NCI-H226 (cell line): ENCODE measurements at regions not wholly inside any gene's neighbourhood (a gene's known extent, or its start where the extent isn't known, plus 50 kb on each side); places are given as distances from the start of the nearest gene placed in this dataset.
"Not testable (repeated sequence)": the region's sequence is repeated elsewhere in the genome, so short reads cannot be mapped to it uniquely, and the experiment has no call there.

ENCODE experiments used
- DNase-seq: peaks from one replicate; pipeline ENCODE4 v3.0.0-alpha.2; 2015

- no peak for DNase-seq
Measured at GRCh38 chr7:146057958-146058357, 58.6 kb upstream of the CNTNAP2 start.

- no peak for DNase-seq
Measured at GRCh38 chr7:146054909-146055308, 61.7 kb upstream of the CNTNAP2 start.

GRCh38 chr7:146053492-146053891 lies 63.1 kb upstream of the CNTNAP2 start:
- no peak for DNase-seq

GRCh38 chr7:146043310-146043709 lies 73.3 kb upstream of the CNTNAP2 start:
- DNase-seq: not testable (repeated sequence)

GRCh38 chr7:146028251-146028750 lies 88.3 kb upstream of the CNTNAP2 start:
- DNase-seq: no peak

- no peak for DNase-seq
Measured at GRCh38 chr7:146027243-146027642, 89.4 kb upstream of the CNTNAP2 start.

GRCh38 chr7:146022776-146023175 lies 93.8 kb upstream of the CNTNAP2 start:
- no peak for DNase-seq

- not testable (repeated sequence) for DNase-seq
Measured at GRCh38 chr7:146019041-146020004, 97.3 kb upstream of the CNTNAP2 start.

- not testable (repeated sequence) for DNase-seq
Measured at GRCh38 chr7:146017366-146017765, 99.2 kb upstream of the CNTNAP2 start.

GRCh38 chr7:146014154-146014553 lies 102.4 kb upstream of the CNTNAP2 start:
- DNase-seq: not testable (repeated sequence)

- no peak for DNase-seq
Measured at GRCh38 chr7:146008293-146008692, 108.3 kb upstream of the CNTNAP2 start.

- DNase-seq: no peak
Measured at GRCh38 chr7:146004805-146005204, 111.8 kb upstream of the CNTNAP2 start.

- DNase-seq: no peak
Measured at GRCh38 chr7:146002431-146003078, 114.0 kb upstream of the CNTNAP2 start.

GRCh38 chr7:146002008-146002407 lies 114.6 kb upstream of the CNTNAP2 start:
- no peak for DNase-seq

- DNase-seq: no peak
Measured at GRCh38 chr7:146000882-146001281, 115.7 kb upstream of the CNTNAP2 start.

GRCh38 chr7:145989469-145989868 lies 127.1 kb upstream of the CNTNAP2 start:
- DNase-seq: no peak

GRCh38 chr7:145986248-145986874 lies 130.2 kb upstream of the CNTNAP2 start:
- no peak for DNase-seq

- no peak for DNase-seq
Measured at GRCh38 chr7:145978769-145979168, 137.8 kb upstream of the CNTNAP2 start.

GRCh38 chr7:145959981-145960380 lies 156.6 kb upstream of the CNTNAP2 start:
- no peak for DNase-seq

- no peak for DNase-seq
Measured at GRCh38 chr7:145957160-145957890, 159.3 kb upstream of the CNTNAP2 start.

- no peak for DNase-seq
Measured at GRCh38 chr7:145951566-145951965, 165.0 kb upstream of the CNTNAP2 start.

- DNase-seq: no peak
Measured at GRCh38 chr7:145928937-145929336, 187.7 kb upstream of the CNTNAP2 start.

GRCh38 chr7:145919712-145920111 lies 196.9 kb upstream of the CNTNAP2 start:
- DNase-seq: no peak
